GM23338 (cell line): ENCODE measurements at regions not wholly inside any gene's neighbourhood (a gene's known extent, or its start where the extent isn't known, plus 50 kb on each side); places are given as distances from the start of the nearest gene placed in this dataset.

Experiments
- ATAC-seq: fragments of 200-7000 bp; cut with Tn5 transposase; 3 replicates; pipeline ENCODE4 v1.9.1; 2020
- DNase-seq: peaks from one replicate; pipeline ENCODE4 v3.0.0-alpha.2; 2015; ENCODE audit warnings: low spot score
- H2AFZ ChIP-seq: fragments of 200-600 bp; sonication (generic); 2 replicates; pipeline ENCODE4 v1.8.0; 2016; ENCODE audit warnings: antibody characterized with exemption, mild to moderate bottlenecking, moderate library complexity
- H3F3A ChIP-seq: fragments of 200-600 bp; sonication (generic); replicated peaks from 2 replicates; pipeline ENCODE4 v1.8.0; 2017; ENCODE audit warnings: antibody characterized with exemption, mixed run types, low read depth
- H3K27ac ChIP-seq: fragments of 200-600 bp; sonication (generic); 2 replicates; pipeline ENCODE4 v1.6.1; 2016; ENCODE audit warnings: low read depth
- H3K27me3 ChIP-seq: fragments of 200-600 bp; sonication (generic); 2 replicates; pipeline ENCODE4 v1.8.0; 2016; ENCODE audit warnings: mild to moderate bottlenecking, mixed run types, moderate library complexity; ENCODE audit not compliant: insufficient read depth
- H3K36me3 ChIP-seq: fragments of 200-600 bp; sonication (generic); 2 replicates; pipeline ENCODE4 v1.8.0; 2016; ENCODE audit warnings: mild to moderate bottlenecking; ENCODE audit not compliant: insufficient read depth
- H3K4me1 ChIP-seq: fragments of 200-600 bp; sonication (generic); 2 replicates; pipeline ENCODE4 v1.8.0; 2016; ENCODE audit warnings: mild to moderate bottlenecking, moderate library complexity; ENCODE audit not compliant: insufficient read depth
- H3K4me2 ChIP-seq: fragments of 200-600 bp; sonication (generic); 2 replicates; pipeline ENCODE4 v1.7.1; 2017; ENCODE audit warnings: mixed run types
- H3K4me3 ChIP-seq: fragments of 200-600 bp; sonication (generic); 2 replicates; pipeline ENCODE4 v1.6.1; 2016; ENCODE audit warnings: mixed run types
- H3K79me2 ChIP-seq: fragments of 200-600 bp; sonication (generic); replicated peaks from 2 replicates; pipeline ENCODE4 v1.8.0; 2017; ENCODE audit warnings: mild to moderate bottlenecking; ENCODE audit not compliant: insufficient read depth
- H3K9me2 ChIP-seq: fragments of 200-600 bp; sonication (generic); 2 replicates; pipeline ENCODE4 v1.8.0; 2017; ENCODE audit not compliant: insufficient read depth
- H4K20me1 ChIP-seq: fragments of 200-600 bp; sonication (generic); replicated peaks from 2 replicates; pipeline ENCODE4 v1.8.0; 2017; ENCODE audit warnings: mild to moderate bottlenecking; ENCODE audit not compliant: insufficient read depth
- H3K27ac Mint-ChIP-seq: 2 replicates; pipeline ENCODE4 v1.8.0; 2020; ENCODE audit warnings: inconsistent platforms, mild to moderate bottlenecking, moderate library complexity, mixed read lengths
- H3K27me3 Mint-ChIP-seq: 3 replicates; pipeline ENCODE4 v1.8.0; 2022; ENCODE audit warnings: low read depth, mild to moderate bottlenecking, moderate library complexity, mixed read lengths, inconsistent platforms; ENCODE audit not compliant: insufficient read depth, poor library complexity
- H3K36me3 Mint-ChIP-seq: 3 replicates; pipeline ENCODE4 v1.8.0; 2021; ENCODE audit warnings: low read depth, mild to moderate bottlenecking, inconsistent platforms, moderate library complexity, mixed read lengths
- H3K4me1 Mint-ChIP-seq: 3 replicates; pipeline ENCODE4 v1.8.0; 2020; ENCODE audit warnings: mild to moderate bottlenecking, inconsistent platforms, mixed read lengths
- H3K4me3 Mint-ChIP-seq: 3 replicates; pipeline ENCODE4 v1.8.0; 2021; ENCODE audit warnings: moderate library complexity, mild to moderate bottlenecking, inconsistent platforms, mixed read lengths
- H3K9me3 Mint-ChIP-seq: 3 replicates; pipeline ENCODE4 v1.8.0; 2020; ENCODE audit warnings: moderate library complexity, mild to moderate bottlenecking, inconsistent platforms, mixed read lengths
- NANOG ChIP-seq: IDR thresholded peaks from 2 replicates; pipeline ENCODE4 v1.6.1; 2016; ENCODE audit warnings: antibody characterized with exemption, borderline replicate concordance
- REST ChIP-seq: IDR thresholded peaks from one replicate; pipeline ENCODE4 v1.6.1; 2018; ENCODE audit warnings: antibody characterized with exemption; ENCODE audit not compliant: unreplicated experiment
- ZNF114 ChIP-seq: fragments of 250-450 bp; sonication (Bioruptor Pico); IDR thresholded peaks from 2 replicates; pipeline ENCODE4 v1.5.0; 2020; ENCODE audit warnings: mild to moderate bottlenecking, moderate library complexity
- TF ChIP-seq, protein P1 (sequence below): fragments of 250-450 bp; sonication (Bioruptor Pico); IDR thresholded peaks from 2 replicates; pipeline ENCODE4 v1.5.0; 2020; ENCODE audit warnings: mild to moderate bottlenecking, moderate library complexity
- TF ChIP-seq, protein P2 (sequence below), 2 experiments: fragments of 200-600 bp in 1 of 2; sonication (generic) in 1 of 2; conservative IDR thresholded peaks; 2 replicates each; pipeline versions ENCODE4 v1.5.1 to v1.6.1; 2016 to 2017; ENCODE audit warnings: antibody characterized with exemption in 2 of 2, low read depth in 2 of 2, mild to moderate bottlenecking in 2 of 2, moderate library complexity in 1 of 2

GRCh38 chr2:66919286-66919685 is 477.8 kb upstream of the ETAA1 start:
- no peaks in the 10 kb centered on the region for H3K4me1 Mint-ChIP-seq
- 0 out of 2 replicates have a peak, but pooled peaks cover 4% of the 10 kb centered on the region for H3K9me2 ChIP-seq
- H3K79me2 ChIP-seq = no peaks in the 10 kb centered on the region
- H3K9me3 Mint-ChIP-seq = no peaks in the 10 kb centered on the region
- no peak overlapping the region for H3K4me2 ChIP-seq
- H2AFZ ChIP-seq = no peak overlapping the region
- no peak overlapping the region for H3K4me3 ChIP-seq
- TF ChIP-seq, protein P1, sequence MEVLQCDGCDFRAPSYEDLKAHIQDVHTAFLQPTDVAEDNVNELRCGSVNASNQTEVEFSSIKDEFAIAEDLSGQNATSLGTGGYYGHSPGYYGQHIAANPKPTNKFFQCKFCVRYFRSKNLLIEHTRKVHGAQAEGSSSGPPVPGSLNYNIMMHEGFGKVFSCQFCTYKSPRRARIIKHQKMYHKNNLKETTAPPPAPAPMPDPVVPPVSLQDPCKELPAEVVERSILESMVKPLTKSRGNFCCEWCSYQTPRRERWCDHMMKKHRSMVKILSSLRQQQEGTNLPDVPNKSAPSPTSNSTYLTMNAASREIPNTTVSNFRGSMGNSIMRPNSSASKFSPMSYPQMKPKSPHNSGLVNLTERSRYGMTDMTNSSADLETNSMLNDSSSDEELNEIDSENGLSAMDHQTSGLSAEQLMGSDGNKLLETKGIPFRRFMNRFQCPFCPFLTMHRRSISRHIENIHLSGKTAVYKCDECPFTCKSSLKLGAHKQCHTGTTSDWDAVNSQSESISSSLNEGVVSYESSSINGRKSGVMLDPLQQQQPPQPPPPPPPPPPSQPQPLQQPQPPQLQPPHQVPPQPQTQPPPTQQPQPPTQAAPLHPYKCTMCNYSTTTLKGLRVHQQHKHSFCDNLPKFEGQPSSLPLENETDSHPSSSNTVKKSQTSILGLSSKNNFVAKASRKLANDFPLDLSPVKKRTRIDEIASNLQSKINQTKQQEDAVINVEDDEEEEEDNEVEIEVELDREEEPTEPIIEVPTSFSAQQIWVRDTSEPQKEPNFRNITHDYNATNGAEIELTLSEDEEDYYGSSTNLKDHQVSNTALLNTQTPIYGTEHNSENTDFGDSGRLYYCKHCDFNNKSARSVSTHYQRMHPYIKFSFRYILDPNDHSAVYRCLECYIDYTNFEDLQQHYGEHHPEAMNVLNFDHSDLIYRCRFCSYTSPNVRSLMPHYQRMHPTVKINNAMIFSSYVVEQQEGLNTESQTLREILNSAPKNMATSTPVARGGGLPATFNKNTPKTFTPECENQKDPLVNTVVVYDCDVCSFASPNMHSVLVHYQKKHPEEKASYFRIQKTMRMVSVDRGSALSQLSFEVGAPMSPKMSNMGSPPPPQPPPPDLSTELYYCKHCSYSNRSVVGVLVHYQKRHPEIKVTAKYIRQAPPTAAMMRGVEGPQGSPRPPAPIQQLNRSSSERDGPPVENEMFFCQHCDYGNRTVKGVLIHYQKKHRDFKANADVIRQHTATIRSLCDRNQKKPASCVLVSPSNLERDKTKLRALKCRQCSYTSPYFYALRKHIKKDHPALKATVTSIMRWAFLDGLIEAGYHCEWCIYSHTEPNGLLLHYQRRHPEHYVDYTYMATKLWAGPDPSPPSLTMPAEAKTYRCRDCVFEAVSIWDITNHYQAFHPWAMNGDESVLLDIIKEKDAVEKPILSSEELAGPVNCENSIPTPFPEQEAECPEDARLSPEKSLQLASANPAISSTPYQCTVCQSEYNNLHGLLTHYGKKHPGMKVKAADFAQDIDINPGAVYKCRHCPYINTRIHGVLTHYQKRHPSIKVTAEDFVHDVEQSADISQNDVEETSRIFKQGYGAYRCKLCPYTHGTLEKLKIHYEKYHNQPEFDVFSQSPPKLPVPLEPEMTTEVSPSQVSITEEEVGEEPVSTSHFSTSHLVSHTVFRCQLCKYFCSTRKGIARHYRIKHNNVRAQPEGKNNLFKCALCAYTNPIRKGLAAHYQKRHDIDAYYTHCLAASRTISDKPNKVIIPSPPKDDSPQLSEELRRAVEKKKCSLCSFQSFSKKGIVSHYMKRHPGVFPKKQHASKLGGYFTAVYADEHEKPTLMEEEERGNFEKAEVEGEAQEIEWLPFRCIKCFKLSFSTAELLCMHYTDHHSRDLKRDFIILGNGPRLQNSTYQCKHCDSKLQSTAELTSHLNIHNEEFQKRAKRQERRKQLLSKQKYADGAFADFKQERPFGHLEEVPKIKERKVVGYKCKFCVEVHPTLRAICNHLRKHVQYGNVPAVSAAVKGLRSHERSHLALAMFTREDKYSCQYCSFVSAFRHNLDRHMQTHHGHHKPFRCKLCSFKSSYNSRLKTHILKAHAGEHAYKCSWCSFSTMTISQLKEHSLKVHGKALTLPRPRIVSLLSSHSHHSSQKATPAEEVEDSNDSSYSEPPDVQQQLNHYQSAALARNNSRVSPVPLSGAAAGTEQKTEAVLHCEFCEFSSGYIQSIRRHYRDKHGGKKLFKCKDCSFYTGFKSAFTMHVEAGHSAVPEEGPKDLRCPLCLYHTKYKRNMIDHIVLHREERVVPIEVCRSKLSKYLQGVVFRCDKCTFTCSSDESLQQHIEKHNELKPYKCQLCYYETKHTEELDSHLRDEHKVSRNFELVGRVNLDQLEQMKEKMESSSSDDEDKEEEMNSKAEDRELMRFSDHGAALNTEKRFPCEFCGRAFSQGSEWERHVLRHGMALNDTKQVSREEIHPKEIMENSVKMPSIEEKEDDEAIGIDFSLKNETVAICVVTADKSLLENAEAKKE = no peak
- TF ChIP-seq REST = no peak
- TF ChIP-seq, protein P2, sequence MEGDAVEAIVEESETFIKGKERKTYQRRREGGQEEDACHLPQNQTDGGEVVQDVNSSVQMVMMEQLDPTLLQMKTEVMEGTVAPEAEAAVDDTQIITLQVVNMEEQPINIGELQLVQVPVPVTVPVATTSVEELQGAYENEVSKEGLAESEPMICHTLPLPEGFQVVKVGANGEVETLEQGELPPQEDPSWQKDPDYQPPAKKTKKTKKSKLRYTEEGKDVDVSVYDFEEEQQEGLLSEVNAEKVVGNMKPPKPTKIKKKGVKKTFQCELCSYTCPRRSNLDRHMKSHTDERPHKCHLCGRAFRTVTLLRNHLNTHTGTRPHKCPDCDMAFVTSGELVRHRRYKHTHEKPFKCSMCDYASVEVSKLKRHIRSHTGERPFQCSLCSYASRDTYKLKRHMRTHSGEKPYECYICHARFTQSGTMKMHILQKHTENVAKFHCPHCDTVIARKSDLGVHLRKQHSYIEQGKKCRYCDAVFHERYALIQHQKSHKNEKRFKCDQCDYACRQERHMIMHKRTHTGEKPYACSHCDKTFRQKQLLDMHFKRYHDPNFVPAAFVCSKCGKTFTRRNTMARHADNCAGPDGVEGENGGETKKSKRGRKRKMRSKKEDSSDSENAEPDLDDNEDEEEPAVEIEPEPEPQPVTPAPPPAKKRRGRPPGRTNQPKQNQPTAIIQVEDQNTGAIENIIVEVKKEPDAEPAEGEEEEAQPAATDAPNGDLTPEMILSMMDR (conservative IDR thresholded peaks at IDR 0.05; ENCODE audit: low read depth in 2 of 2) = peak in 1 of 2 experiments; percentile 29; a peak in 3 of 4 replicates
- no peak for TF ChIP-seq ZNF114 (CRISPR knock-in tag)
- no peak for TF ChIP-seq NANOG
- no peaks in the 10 kb centered on the region for H4K20me1 ChIP-seq
- no peak overlapping the region for H3K4me3 Mint-ChIP-seq
- H3K27ac ChIP-seq = no peak overlapping the region
- H3K27me3 ChIP-seq = no peaks in the 10 kb centered on the region
- H3K27ac Mint-ChIP-seq = no peak overlapping the region
- H3K4me1 ChIP-seq = no peaks in the 10 kb centered on the region
- ATAC-seq (no peak), DNase-seq (peak; percentile 23)
- no peaks in the 10 kb centered on the region for H3K27me3 Mint-ChIP-seq
- H3K36me3 ChIP-seq = no peaks in the 10 kb centered on the region
- H3K36me3 Mint-ChIP-seq = no peaks in the 10 kb centered on the region
- no peaks in the 10 kb centered on the region for H3F3A ChIP-seq
